Kidney glomerular epithelial cell (primary cell): ENCODE measurements at regions not wholly inside any gene's neighbourhood (a gene's known extent, or its start where the extent isn't known, plus 50 kb on each side); places are given as distances from the start of the nearest gene placed in this dataset.
"Not testable (repeated sequence)": the region's sequence is repeated elsewhere in the genome, so short reads cannot be mapped to it uniquely, and the experiment has no call there.

Experiments used
- DNase-seq: peaks from one replicate; lab custom pipeline; 2025; lab: John Stamatoyannopoulos, UW

DNA sequence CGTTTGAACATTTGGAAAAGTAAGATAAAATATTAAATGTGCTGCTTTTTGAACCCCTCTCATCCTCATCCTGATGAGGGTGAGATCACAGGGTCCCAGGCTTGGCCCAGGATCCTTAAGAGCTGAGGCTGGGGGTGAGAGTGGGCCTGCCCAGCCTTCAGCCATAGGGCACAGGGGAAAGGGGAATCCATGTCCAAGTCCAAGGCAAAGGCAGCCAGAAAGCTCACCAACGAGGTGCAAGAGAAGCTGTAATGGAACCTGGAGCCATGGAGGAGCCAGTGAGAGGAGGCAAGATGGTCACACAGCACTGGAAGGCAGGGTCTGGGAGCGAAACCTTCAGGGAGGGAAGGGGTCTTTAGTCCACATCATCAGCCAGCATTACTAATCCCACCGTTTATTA is 191.9 kb downstream of the RRAGC start:
- DNase-seq: no peak

GRCh38 chr1:38662126-38662525 is 197.4 kb downstream of the RRAGC start:
- DNase-seq: no peak

GRCh38 chr1:38658883-38659282 is 200.7 kb downstream of the RRAGC start:
- no peak for DNase-seq

DNA sequence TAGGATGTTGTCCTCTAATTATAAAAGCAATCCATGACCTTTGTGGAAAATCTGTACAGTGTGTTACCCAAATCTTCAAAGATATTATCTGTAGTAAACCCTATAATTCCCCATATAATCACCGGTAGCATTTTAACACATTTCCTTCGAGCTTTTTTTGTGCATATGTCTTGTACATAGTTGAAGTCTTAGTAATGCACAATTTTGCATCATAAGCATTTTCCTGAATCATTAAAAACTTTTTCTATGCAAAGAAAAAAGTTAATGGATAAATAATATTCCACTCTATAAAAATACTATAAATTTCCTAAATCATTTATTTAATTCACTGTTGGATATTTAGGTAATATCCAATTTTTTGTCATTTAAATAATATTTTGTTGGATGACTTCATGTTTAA is 201.7 kb downstream of the RRAGC start:
- DNase-seq: no peak

GRCh38 chr1:38657207-38657840 is 202.2 kb downstream of the RRAGC start:
- DNase-seq: no peak

DNA sequence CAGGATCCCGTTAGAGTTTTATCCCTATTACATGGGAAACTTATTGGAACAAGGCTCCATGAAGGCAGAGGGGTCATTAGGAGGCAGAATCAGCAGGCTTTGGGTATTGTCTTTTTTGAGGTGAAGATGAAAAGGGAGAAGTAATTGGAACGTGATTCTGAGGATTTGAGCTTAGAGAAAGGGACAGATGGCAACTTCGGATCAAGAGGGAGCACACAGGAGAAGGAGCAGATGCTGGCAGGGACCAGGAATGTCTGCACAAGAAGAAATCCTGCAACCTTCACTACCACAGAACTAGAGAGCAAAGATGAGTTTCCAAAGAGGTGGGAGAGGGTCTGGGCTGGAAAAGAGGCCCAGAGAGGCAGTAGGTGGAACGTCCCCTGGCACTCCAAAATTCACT is 202.8 kb downstream of the RRAGC start:
- no peak for DNase-seq

GRCh38 chr1:38652217-38652616 is 207.4 kb downstream of the RRAGC start:
- DNase-seq: no peak

DNA sequence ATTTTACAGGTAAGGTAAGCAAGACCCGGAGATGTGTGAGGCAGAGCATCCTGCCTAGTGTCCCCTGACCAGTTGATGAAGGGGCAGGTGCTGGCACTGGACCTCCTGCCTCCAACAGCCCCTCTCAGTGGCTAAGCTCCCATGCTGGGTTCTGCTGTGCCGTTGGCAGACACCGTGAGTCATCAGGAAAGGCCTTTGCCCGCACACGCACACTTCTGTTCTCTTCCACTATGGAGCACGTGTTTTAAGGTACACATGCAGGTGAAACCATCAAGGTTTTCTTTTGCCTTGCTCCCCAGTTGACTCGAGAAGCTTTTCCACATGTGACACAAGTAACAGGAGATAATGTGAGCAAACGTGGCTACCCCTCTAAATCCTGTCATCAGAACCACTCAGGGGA is 207.9 kb downstream of the RRAGC start:
- DNase-seq: no peak

DNA sequence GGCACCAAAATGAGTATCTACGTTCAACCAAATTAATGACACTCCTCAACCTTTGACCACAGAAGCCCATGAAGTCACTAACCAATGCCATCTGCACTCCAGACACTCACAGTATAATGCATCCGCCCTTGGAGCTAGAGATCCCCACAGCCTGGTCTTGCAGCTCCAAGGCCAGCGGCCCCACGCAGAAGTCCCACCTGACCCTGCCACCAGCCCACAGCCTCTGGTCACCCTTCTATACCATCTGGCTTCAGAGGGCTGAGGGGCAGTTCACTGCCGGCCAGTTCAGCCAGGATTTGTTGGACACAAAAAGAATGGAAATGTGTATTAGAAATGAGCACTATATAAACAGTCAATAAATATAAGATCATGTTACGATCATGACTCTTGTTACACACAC is 211.2 kb downstream of the RRAGC start:
- no peak for DNase-seq

GRCh38 chr1:38647341-38647740 is 212.2 kb downstream of the RRAGC start:
- DNase-seq: not testable (repeated sequence)

DNA sequence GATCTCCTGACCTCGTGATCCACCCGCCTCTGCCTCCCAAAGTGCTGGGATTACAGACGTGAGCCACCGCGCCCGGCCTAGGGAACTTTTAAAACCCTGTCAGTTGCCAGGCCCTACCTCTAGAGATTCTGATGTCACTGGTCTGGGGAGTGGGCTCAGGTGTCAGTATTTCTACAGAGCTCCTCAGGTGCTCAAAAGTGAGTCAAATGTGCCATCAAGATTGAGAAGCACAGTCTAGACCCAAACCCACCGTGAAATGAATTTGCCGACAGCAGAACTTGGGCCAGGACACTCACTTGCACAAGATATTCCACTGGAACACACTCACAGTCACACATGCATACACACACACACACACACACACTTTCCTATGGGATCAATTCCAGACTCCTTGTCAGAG is 215.5 kb downstream of the RRAGC start:
- DNase-seq: no peak

- no peak for DNase-seq
Observed at GRCh38 chr1:38641661-38642060, 217.9 kb downstream of the RRAGC start.

DNA sequence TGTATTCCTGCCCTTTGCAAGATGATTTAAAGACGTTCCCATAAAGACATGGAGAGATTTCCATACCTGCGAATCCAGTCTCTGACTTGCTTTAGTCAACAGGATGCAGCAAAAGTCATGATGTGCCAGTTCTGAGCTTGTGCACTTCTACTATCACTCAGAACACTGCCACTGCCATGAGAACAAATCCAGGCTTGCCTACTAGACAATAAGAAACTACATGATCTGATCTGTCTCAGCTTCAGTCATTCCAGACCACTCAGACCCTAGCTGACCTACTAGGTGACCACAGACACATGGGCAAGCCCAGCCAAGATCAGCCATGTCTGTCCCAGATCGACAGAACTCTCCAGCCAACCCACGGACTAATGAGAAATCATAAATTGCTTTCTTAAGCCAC is 219.2 kb downstream of the RRAGC start:
- no peak for DNase-seq

DNA sequence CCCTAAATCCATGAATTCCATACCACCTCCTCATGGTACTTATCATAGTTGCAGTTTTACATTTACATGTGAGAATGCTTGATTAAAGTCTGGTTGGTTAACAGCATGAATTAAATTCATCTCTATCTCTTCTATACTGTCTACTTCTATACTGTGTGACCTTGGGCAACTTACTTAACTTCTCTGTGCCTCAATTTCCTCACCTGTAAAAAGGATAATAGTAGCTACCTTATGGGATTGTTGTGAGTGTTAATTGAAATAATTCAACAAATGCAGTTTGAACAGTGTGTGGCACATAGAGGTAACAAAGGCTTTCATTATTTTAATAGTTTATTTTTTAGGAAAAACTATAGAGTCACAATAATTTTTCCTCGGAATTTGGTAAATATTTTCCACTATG is 231.3 kb downstream of the RRAGC start:
- DNase-seq: no peak

GRCh38 chr1:38625939-38626338 is 233.6 kb downstream of the RRAGC start:
- no peak for DNase-seq

- DNase-seq: no peak
Observed at GRCh38 chr1:38624336-38625039, 235.1 kb downstream of the RRAGC start.

DNA sequence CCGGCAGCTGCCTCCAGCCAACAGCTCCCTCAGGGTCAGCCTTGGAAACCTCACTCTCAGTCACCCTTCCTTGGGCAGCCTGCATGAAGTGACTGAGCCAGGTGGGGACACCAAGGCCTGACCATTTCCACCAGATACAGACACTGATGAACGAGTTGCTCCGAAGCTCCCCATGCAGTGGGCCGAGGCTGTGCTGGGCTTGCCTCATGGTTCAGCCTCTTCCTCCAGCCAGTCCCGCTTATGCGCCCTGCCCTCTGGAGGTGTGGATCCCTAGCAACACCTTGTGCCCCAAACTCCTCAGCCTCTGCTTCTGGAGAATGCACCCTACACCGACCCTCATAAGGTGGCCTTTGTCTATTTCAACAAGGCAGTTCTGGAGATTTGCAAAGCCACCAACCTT is 236.0 kb downstream of the RRAGC start:
- no peak for DNase-seq

GRCh38 chr1:38622197-38622596 is 237.4 kb downstream of the RRAGC start:
- no peak for DNase-seq

DNA sequence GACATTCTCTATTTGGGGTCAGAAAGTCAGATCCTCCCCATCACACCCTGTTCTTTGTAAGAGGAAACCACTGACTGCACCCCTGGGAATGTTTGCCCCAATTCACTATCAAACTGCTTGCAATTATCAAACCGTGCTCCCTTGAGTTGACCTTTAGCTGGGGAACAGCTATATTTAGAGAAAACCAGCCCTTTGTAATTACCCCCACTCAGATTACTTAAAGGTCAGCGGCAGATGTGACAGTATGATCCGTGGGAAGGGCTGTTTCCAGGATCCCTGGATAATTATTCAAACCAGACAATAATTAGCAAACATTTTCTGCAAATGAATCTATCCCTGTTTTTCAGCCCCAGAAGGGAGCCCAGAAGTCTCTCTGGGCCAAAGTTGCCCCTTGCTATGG is 242.7 kb downstream of the RRAGC start:
- no peak for DNase-seq

GRCh38 chr1:38615680-38616079 is 243.9 kb downstream of the RRAGC start:
- no peak for DNase-seq

DNA sequence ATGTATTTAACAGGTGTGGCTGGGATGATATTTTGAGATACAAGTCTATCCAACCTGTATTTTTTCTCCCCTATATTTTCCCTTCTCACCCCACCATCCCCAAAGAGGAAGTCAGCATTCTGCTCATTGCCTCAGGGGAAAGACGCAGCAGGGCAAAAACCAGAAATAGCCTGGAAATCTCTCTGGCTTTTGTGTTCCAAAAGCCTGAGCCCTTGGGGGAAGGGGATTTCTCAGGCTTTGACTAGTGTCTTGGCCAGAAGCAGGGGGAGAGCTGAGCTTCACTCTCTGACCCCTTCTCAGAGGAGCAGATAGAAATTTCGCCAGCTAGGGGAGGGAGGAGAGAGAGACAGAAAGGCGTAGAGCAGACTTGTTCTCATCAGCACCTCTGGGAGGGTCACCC is 244.7 kb downstream of the RRAGC start:
- no peak for DNase-seq

DNA sequence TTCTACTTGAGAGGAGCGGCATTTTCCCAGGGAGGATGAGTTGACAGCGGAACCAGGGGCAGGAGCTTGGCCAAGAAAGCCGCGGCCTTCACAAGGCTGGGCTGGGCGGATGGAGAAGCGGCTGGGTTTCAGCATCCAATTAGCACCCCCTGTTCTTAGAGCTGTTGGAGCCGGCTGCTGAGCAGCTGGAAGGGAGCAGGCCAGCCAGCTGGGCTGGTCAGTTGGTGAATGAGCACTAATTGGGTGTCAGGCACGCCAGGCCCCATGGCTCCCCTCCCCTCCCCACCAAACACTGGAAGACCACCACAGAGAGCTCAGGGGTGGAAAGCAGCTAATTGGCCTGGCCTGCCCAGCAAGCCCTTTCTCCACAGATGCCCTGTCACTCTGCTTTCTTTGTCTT is 245.6 kb downstream of the RRAGC start:
- DNase-seq: no peak

DNA sequence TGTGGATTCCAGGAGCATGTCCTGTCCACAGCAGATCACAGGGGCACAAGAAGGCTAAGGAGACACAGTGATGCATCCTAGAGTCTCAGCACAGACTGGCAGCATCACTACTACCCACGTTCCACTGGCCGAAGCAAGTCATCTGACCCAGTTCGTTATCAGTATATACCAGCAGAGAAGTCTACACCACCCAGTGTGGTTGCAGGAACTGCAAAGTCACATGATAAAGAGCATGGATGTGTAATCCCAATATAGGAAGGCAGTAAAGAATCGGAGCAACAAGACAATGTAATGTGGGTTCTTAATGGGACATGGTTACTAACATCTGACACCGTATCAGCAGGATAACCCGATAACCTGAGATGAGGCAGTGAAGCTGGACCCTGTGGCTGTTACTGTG is 246.6 kb downstream of the RRAGC start:
- no peak for DNase-seq

GRCh38 chr1:38611664-38612211 is 247.8 kb downstream of the RRAGC start:
- DNase-seq: no peak
